BE2C (cell line): ENCODE measurements at regions not wholly inside any gene's neighbourhood (a gene's known extent, or its start where the extent isn't known, plus 50 kb on each side); places are given as distances from the start of the nearest gene placed in this dataset.
A peak's percentile ranks its signal among the peaks of the same experiment; 100 is the strongest.
"Not testable (repeated sequence)": the region's sequence is repeated elsewhere in the genome, so short reads cannot be mapped to it uniquely, and the experiment has no call there.

Experiments
- DNase-seq: peaks from one replicate; pipeline ENCODE4 v3.0.0-alpha.2; 2020
- H3K27me3 ChIP-seq: fragments of 250-450 bp; sonication (Bioruptor Pico); 2 replicates; pipeline ENCODE4 v1.5.1; 2020; ENCODE audit warnings: mild to moderate bottlenecking
- H3K36me3 ChIP-seq: fragments of 250-450 bp; sonication (Bioruptor Pico); 2 replicates; pipeline ENCODE4 v1.5.1; 2020; ENCODE audit warnings: mild to moderate bottlenecking
- H3K4me1 ChIP-seq: fragments of 250-450 bp; sonication (Bioruptor Pico); 2 replicates; pipeline ENCODE4 v1.5.1; 2020
- H3K4me3 ChIP-seq: 2 replicates; pipeline ENCODE4 v1.5.1; 2011; ENCODE audit warnings: low read depth, low read length
- H3K9me3 ChIP-seq: fragments of 250-450 bp; sonication (Bioruptor Pico); 2 replicates; pipeline ENCODE4 v1.5.1; 2020
- TF ChIP-seq, protein P1 (sequence below): IDR thresholded peaks from 2 replicates; pipeline ENCODE4 v1.5.1; 2012; ENCODE audit warnings: mild to moderate bottlenecking, low read depth, low read length

DNA sequence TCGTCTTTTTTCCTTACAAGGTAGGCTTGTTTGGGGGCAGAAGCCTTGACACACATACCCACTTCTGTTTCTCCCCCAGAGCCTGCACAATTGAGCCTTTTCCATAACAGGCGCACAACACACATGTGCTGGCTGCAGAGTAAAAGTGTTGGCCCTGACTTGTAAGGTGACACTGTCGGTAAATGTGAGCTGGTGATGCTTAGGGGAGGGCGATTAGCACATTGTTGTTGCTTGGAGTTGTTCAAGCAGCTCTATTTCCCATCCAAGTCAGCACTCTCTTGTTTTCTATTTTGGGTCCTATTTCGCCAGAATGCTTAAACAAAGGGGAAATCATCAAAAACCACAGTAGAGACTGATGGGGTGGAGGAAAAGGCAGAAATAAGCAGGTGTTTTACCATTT lies 51.9 kb upstream of the PTPRJ start:
- Histone ChIP-seq H3K4me1 (no peaks in the 10 kb centered on the region), H3K9me3 (no peaks in the 10 kb centered on the region), H3K4me3 (no peak overlapping the region), H3K27me3 (no peaks in the 10 kb centered on the region), H3K36me3 (no peaks in the 10 kb centered on the region)
- TF ChIP-seq, protein P1, sequence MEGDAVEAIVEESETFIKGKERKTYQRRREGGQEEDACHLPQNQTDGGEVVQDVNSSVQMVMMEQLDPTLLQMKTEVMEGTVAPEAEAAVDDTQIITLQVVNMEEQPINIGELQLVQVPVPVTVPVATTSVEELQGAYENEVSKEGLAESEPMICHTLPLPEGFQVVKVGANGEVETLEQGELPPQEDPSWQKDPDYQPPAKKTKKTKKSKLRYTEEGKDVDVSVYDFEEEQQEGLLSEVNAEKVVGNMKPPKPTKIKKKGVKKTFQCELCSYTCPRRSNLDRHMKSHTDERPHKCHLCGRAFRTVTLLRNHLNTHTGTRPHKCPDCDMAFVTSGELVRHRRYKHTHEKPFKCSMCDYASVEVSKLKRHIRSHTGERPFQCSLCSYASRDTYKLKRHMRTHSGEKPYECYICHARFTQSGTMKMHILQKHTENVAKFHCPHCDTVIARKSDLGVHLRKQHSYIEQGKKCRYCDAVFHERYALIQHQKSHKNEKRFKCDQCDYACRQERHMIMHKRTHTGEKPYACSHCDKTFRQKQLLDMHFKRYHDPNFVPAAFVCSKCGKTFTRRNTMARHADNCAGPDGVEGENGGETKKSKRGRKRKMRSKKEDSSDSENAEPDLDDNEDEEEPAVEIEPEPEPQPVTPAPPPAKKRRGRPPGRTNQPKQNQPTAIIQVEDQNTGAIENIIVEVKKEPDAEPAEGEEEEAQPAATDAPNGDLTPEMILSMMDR: no peak
- no peak for DNase-seq

DNA sequence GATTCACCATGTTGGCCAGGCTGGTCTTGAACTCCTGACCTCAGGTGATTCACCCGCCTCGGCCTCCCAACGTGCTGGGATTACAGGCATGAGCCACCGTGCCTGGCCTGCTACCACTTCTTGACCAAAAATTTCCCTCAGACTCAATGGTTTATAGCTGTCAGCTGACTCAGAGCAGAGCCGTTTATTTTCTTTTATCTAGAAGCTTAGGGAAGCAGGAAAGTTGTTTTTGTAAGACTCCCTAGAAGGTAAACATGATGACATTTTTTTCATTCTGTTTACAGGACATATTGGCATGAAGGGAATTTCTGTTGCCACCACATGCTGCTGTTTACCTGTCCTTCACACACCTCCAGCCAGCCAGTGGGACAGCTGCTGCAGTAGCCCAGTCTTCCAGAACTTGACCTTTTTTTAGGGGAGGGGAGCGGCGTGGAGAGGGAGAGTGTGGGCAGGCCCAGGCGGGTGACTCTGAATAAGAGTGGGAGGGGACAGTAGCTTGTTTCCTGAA lies 56.1 kb upstream of the PTPRJ start:
- no peak for DNase-seq
- no peaks in the 10 kb centered on the region for H3K27me3 ChIP-seq
- TF ChIP-seq, protein P1: no peak
- H3K36me3 ChIP-seq: no peaks in the 10 kb centered on the region
- no peaks in the 10 kb centered on the region for H3K9me3 ChIP-seq
- no peaks in the 10 kb centered on the region for H3K4me1 ChIP-seq
- H3K4me3 ChIP-seq: no peak overlapping the region

DNA sequence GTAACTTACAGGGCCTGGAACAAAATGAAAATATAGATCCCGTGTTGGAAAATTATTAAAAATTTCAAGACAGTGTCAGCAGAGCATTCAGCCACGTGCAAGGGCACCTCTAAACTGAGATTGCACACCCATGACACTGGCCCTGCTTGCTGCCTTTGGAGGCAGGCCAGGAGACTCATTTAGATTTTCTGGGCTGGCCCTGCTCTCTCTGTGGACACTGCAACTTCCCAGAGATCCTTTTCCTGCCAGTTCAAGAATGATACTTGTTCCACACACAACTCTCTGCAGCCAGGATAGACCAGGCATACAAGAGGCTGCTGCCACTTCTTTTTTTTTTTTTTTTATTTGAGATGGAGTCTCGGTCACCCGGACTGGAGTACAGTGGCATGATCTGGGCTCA lies 56.7 kb upstream of the PTPRJ start:
- no peak for DNase-seq
- TF ChIP-seq, protein P1: no peak
- no peaks in the 10 kb centered on the region for H3K4me1 ChIP-seq
- no peaks in the 10 kb centered on the region for H3K27me3 ChIP-seq
- H3K9me3 ChIP-seq: no peaks in the 10 kb centered on the region
- H3K36me3 ChIP-seq: no peaks in the 10 kb centered on the region
- H3K4me3 ChIP-seq: no peak overlapping the region

DNA sequence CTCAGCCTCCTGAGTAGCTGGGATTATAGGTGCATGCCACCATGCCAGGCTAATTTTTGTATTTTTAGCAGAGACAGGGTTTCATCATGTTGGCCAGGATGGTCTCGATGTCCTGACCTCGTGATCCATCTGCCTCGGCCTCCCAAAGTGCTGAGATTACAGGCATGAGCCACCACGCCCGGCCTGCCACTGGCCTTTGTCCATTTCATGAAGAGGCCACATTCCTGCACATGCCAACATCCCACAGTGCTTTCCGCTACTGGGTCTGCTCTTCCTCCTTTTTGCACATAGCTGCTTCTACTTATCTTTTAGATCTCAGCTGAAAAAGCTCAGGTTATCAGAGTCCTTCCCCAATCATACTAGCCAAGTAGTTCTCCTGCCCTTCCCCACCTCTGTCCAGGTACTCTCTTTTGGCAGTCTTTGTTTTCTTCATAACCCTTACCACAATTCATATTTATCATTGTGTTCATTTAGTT lies 59.2 kb upstream of the PTPRJ start:
- not testable (repeated sequence) for H3K36me3 ChIP-seq, H3K27me3 ChIP-seq, DNase-seq, H3K4me1 ChIP-seq, H3K9me3 ChIP-seq, H3K4me3 ChIP-seq

DNA sequence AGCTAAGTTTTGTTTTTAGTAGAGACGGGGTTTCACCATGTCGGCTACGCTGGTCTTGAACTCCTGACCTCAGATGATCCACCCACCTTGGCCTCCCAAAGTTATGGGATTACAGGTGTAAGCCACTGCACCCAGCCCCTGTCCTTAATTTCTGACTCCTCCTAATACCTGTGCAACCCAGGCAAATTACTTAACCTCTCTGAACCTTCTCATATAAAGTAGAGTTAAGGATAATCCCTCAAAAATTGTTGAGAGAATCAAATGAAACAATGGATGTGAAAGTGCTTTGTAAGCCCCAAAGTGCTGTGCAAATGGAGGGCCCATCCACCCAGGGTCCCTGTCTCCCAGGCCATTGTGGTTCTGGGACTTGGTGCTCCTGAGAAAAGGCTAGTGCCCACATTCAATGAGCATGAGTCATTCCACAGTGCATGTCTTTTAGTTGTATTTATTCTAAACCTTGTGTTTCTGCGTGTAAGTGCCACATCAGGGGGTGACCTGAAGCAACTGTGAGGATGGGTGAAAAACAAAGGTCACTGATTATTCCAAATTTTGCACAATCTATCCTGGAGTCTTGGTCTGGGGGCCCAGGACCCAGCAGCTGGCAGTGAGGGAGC lies 61.4 kb upstream of the PTPRJ start:
- no peak overlapping the region for H3K4me3 ChIP-seq
- H3K4me1 ChIP-seq: peaks cover 11% of the 10 kb centered on the region
- H3K9me3 ChIP-seq: no peaks in the 10 kb centered on the region
- DNase-seq: no peak
- no peaks in the 10 kb centered on the region for H3K36me3 ChIP-seq
- no peaks in the 10 kb centered on the region for H3K27me3 ChIP-seq
- TF ChIP-seq, protein P1: no peak

DNA sequence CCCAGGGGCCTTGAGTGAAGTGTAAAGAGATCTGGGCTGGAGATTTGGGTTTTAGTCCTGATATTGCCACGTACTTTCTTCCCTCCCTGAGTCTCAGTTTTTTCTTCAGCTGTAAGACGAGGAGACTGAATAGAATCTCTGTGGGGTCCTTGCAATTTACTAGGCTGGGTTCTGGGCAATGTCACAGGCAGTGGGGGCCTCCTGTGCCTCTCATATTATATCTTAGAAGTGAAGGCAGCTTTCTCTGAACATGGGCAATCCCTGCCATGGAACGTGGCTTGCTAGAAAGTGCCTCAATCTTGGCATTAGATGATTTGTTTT lies 62.0 kb upstream of the PTPRJ start:
- no peaks in the 10 kb centered on the region for H3K27me3 ChIP-seq
- no peak for DNase-seq
- no peaks in the 10 kb centered on the region for H3K36me3 ChIP-seq
- peak overlapping the region; percentile 23; the same call in 1 of the 2 replicates for H3K4me3 ChIP-seq
- TF ChIP-seq, protein P1: no peak
- peaks cover 11% of the 10 kb centered on the region for H3K4me1 ChIP-seq
- no peaks in the 10 kb centered on the region for H3K9me3 ChIP-seq
